GM23338 (cell line): ENCODE measurements at regions not wholly inside any gene's neighbourhood (a gene's known extent, or its start where the extent isn't known, plus 50 kb on each side); places are given as distances from the start of the nearest gene placed in this dataset.

ENCODE experiments used
- ATAC-seq: fragments of 200-7000 bp; cut with Tn5 transposase; 3 replicates; pipeline ENCODE4 v1.9.1; 2020
- DNase-seq: peaks from one replicate; pipeline ENCODE4 v3.0.0-alpha.2; 2015; ENCODE audit warnings: low spot score
- H2AFZ ChIP-seq: fragments of 200-600 bp; sonication (generic); 2 replicates; pipeline ENCODE4 v1.8.0; 2016; ENCODE audit warnings: antibody characterized with exemption, mild to moderate bottlenecking, moderate library complexity
- H3F3A ChIP-seq: fragments of 200-600 bp; sonication (generic); replicated peaks from 2 replicates; pipeline ENCODE4 v1.8.0; 2017; ENCODE audit warnings: antibody characterized with exemption, mixed run types, low read depth
- H3K27ac ChIP-seq: fragments of 200-600 bp; sonication (generic); 2 replicates; pipeline ENCODE4 v1.6.1; 2016; ENCODE audit warnings: low read depth
- H3K27me3 ChIP-seq: fragments of 200-600 bp; sonication (generic); 2 replicates; pipeline ENCODE4 v1.8.0; 2016; ENCODE audit warnings: mild to moderate bottlenecking, mixed run types, moderate library complexity; ENCODE audit not compliant: insufficient read depth
- H3K36me3 ChIP-seq: fragments of 200-600 bp; sonication (generic); 2 replicates; pipeline ENCODE4 v1.8.0; 2016; ENCODE audit warnings: mild to moderate bottlenecking; ENCODE audit not compliant: insufficient read depth
- H3K4me1 ChIP-seq: fragments of 200-600 bp; sonication (generic); 2 replicates; pipeline ENCODE4 v1.8.0; 2016; ENCODE audit warnings: mild to moderate bottlenecking, moderate library complexity; ENCODE audit not compliant: insufficient read depth
- H3K4me2 ChIP-seq: fragments of 200-600 bp; sonication (generic); 2 replicates; pipeline ENCODE4 v1.7.1; 2017; ENCODE audit warnings: mixed run types
- H3K4me3 ChIP-seq: fragments of 200-600 bp; sonication (generic); 2 replicates; pipeline ENCODE4 v1.6.1; 2016; ENCODE audit warnings: mixed run types
- H3K79me2 ChIP-seq: fragments of 200-600 bp; sonication (generic); replicated peaks from 2 replicates; pipeline ENCODE4 v1.8.0; 2017; ENCODE audit warnings: mild to moderate bottlenecking; ENCODE audit not compliant: insufficient read depth
- H3K9me2 ChIP-seq: fragments of 200-600 bp; sonication (generic); 2 replicates; pipeline ENCODE4 v1.8.0; 2017; ENCODE audit not compliant: insufficient read depth
- H4K20me1 ChIP-seq: fragments of 200-600 bp; sonication (generic); replicated peaks from 2 replicates; pipeline ENCODE4 v1.8.0; 2017; ENCODE audit warnings: mild to moderate bottlenecking; ENCODE audit not compliant: insufficient read depth
- H3K27ac Mint-ChIP-seq: 2 replicates; pipeline ENCODE4 v1.8.0; 2020; ENCODE audit warnings: inconsistent platforms, mild to moderate bottlenecking, moderate library complexity, mixed read lengths
- H3K27me3 Mint-ChIP-seq: 3 replicates; pipeline ENCODE4 v1.8.0; 2022; ENCODE audit warnings: low read depth, mild to moderate bottlenecking, moderate library complexity, mixed read lengths, inconsistent platforms; ENCODE audit not compliant: insufficient read depth, poor library complexity
- H3K36me3 Mint-ChIP-seq: 3 replicates; pipeline ENCODE4 v1.8.0; 2021; ENCODE audit warnings: low read depth, mild to moderate bottlenecking, inconsistent platforms, moderate library complexity, mixed read lengths
- H3K4me1 Mint-ChIP-seq: 3 replicates; pipeline ENCODE4 v1.8.0; 2020; ENCODE audit warnings: mild to moderate bottlenecking, inconsistent platforms, mixed read lengths
- H3K4me3 Mint-ChIP-seq: 3 replicates; pipeline ENCODE4 v1.8.0; 2021; ENCODE audit warnings: moderate library complexity, mild to moderate bottlenecking, inconsistent platforms, mixed read lengths
- H3K9me3 Mint-ChIP-seq: 3 replicates; pipeline ENCODE4 v1.8.0; 2020; ENCODE audit warnings: moderate library complexity, mild to moderate bottlenecking, inconsistent platforms, mixed read lengths
- CREB1 ChIP-seq: fragments of 250-450 bp; sonication (Bioruptor Pico); IDR thresholded peaks from 2 replicates; pipeline ENCODE4 v1.5.0; 2020; ENCODE audit warnings: low read depth, mild to moderate bottlenecking, moderate library complexity
- CTCF ChIP-seq, 2 experiments: fragments of 200-600 bp in 1 of 2; sonication (generic) in 1 of 2; conservative IDR thresholded peaks; 2 replicates each; pipeline versions ENCODE4 v1.5.1 to v1.6.1; 2016 to 2017; ENCODE audit warnings: antibody characterized with exemption in 2 of 2, low read depth in 2 of 2, mild to moderate bottlenecking in 2 of 2, moderate library complexity in 1 of 2
- ETS1 ChIP-seq: IDR thresholded peaks from 2 replicates; pipeline ENCODE4 v1.6.1; 2016; ENCODE audit warnings: antibody characterized with exemption
- EZH2 ChIP-seq: fragments of 200-600 bp; sonication (generic); IDR thresholded peaks from one replicate; pipeline ENCODE4 v1.8.0; 2017; ENCODE audit warnings: antibody characterized with exemption, mild to moderate bottlenecking, low read depth; ENCODE audit not compliant: unreplicated experiment
- EZH2phosphoT487 ChIP-seq: fragments of 200-600 bp; sonication (generic); IDR thresholded peaks from one replicate; pipeline ENCODE4 v1.8.1; 2018; ENCODE audit warnings: antibody characterized with exemption; ENCODE audit not compliant: unreplicated experiment
- JUNB ChIP-seq: IDR thresholded peaks from one replicate; pipeline ENCODE4 v1.6.1; 2016; ENCODE audit warnings: antibody characterized with exemption; ENCODE audit not compliant: unreplicated experiment
- NANOG ChIP-seq: IDR thresholded peaks from 2 replicates; pipeline ENCODE4 v1.6.1; 2016; ENCODE audit warnings: antibody characterized with exemption, borderline replicate concordance
- POLR2AphosphoS5 ChIP-seq: IDR thresholded peaks from 2 replicates; pipeline ENCODE4 v1.6.1; 2016; ENCODE audit warnings: antibody characterized with exemption, low read depth
- REST ChIP-seq: IDR thresholded peaks from one replicate; pipeline ENCODE4 v1.6.1; 2018; ENCODE audit warnings: antibody characterized with exemption; ENCODE audit not compliant: unreplicated experiment
- STAT1 ChIP-seq: IDR thresholded peaks from one replicate; pipeline ENCODE4 v1.6.1; 2016; ENCODE audit warnings: antibody characterized with exemption; ENCODE audit not compliant: unreplicated experiment
- ZNF114 ChIP-seq: fragments of 250-450 bp; sonication (Bioruptor Pico); IDR thresholded peaks from 2 replicates; pipeline ENCODE4 v1.5.0; 2020; ENCODE audit warnings: mild to moderate bottlenecking, moderate library complexity
- ZNF331 ChIP-seq: fragments of 250-450 bp; sonication (Bioruptor Pico); IDR thresholded peaks from 2 replicates; pipeline ENCODE4 v1.5.0; 2020; ENCODE audit warnings: low read depth, mild to moderate bottlenecking, moderate library complexity
- TF ChIP-seq, protein P1 (sequence below): fragments of 250-450 bp; sonication (Bioruptor Pico); IDR thresholded peaks from 2 replicates; pipeline ENCODE4 v1.5.0; 2020; ENCODE audit warnings: mild to moderate bottlenecking, moderate library complexity

DNA sequence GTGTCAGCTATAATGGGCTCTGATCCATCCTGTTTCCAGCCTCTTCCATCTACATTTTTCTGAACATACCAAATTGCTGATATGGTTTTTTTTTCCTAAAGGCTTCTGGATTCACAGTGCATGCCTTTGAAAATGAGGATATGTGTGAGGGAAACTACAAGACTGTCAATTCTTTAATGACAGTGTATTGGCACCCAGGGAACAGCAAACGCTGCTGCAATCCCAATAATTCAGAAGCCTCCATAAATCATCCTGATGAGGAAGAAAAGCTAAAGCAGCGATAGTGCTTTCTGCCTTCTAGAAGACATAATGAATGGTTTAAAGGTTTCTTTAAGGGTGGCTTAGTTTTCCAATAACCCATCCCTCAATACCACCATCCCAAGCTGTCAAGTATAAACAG, 304.5 kb upstream of the PKDCC start:
- no peaks in the 10 kb centered on the region for H3K9me2 ChIP-seq
- H3K4me2 ChIP-seq, result no peak overlapping the region
- Mint-ChIP-seq H3K9me3 (peaks cover 20% of the 10 kb centered on the region), H3K27ac (no peak overlapping the region), H3K36me3 (peaks cover 7% of the 10 kb centered on the region; the same call in 2 of the 3 replicates), H3K4me1 (no peaks in the 10 kb centered on the region), H3K4me3 (no peak overlapping the region), H3K27me3 (peaks cover 2% of the 10 kb centered on the region)
- no peaks in the 10 kb centered on the region for H4K20me1 ChIP-seq
- ATAC-seq, result no peak
- no peak overlapping the region for H3K27ac ChIP-seq
- H3K79me2 ChIP-seq, result no peaks in the 10 kb centered on the region
- no peak for DNase-seq
- H3F3A ChIP-seq, result no peaks in the 10 kb centered on the region
- H2AFZ ChIP-seq, result no peak overlapping the region
- no peaks in the 10 kb centered on the region for H3K27me3 ChIP-seq
- TF ChIP-seq, protein P1, sequence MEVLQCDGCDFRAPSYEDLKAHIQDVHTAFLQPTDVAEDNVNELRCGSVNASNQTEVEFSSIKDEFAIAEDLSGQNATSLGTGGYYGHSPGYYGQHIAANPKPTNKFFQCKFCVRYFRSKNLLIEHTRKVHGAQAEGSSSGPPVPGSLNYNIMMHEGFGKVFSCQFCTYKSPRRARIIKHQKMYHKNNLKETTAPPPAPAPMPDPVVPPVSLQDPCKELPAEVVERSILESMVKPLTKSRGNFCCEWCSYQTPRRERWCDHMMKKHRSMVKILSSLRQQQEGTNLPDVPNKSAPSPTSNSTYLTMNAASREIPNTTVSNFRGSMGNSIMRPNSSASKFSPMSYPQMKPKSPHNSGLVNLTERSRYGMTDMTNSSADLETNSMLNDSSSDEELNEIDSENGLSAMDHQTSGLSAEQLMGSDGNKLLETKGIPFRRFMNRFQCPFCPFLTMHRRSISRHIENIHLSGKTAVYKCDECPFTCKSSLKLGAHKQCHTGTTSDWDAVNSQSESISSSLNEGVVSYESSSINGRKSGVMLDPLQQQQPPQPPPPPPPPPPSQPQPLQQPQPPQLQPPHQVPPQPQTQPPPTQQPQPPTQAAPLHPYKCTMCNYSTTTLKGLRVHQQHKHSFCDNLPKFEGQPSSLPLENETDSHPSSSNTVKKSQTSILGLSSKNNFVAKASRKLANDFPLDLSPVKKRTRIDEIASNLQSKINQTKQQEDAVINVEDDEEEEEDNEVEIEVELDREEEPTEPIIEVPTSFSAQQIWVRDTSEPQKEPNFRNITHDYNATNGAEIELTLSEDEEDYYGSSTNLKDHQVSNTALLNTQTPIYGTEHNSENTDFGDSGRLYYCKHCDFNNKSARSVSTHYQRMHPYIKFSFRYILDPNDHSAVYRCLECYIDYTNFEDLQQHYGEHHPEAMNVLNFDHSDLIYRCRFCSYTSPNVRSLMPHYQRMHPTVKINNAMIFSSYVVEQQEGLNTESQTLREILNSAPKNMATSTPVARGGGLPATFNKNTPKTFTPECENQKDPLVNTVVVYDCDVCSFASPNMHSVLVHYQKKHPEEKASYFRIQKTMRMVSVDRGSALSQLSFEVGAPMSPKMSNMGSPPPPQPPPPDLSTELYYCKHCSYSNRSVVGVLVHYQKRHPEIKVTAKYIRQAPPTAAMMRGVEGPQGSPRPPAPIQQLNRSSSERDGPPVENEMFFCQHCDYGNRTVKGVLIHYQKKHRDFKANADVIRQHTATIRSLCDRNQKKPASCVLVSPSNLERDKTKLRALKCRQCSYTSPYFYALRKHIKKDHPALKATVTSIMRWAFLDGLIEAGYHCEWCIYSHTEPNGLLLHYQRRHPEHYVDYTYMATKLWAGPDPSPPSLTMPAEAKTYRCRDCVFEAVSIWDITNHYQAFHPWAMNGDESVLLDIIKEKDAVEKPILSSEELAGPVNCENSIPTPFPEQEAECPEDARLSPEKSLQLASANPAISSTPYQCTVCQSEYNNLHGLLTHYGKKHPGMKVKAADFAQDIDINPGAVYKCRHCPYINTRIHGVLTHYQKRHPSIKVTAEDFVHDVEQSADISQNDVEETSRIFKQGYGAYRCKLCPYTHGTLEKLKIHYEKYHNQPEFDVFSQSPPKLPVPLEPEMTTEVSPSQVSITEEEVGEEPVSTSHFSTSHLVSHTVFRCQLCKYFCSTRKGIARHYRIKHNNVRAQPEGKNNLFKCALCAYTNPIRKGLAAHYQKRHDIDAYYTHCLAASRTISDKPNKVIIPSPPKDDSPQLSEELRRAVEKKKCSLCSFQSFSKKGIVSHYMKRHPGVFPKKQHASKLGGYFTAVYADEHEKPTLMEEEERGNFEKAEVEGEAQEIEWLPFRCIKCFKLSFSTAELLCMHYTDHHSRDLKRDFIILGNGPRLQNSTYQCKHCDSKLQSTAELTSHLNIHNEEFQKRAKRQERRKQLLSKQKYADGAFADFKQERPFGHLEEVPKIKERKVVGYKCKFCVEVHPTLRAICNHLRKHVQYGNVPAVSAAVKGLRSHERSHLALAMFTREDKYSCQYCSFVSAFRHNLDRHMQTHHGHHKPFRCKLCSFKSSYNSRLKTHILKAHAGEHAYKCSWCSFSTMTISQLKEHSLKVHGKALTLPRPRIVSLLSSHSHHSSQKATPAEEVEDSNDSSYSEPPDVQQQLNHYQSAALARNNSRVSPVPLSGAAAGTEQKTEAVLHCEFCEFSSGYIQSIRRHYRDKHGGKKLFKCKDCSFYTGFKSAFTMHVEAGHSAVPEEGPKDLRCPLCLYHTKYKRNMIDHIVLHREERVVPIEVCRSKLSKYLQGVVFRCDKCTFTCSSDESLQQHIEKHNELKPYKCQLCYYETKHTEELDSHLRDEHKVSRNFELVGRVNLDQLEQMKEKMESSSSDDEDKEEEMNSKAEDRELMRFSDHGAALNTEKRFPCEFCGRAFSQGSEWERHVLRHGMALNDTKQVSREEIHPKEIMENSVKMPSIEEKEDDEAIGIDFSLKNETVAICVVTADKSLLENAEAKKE (CRISPR knock-in tag), result no peak
- TF ChIP-seq ETS1, result no peak
- no peak for TF ChIP-seq ZNF114 (CRISPR knock-in tag)
- TF ChIP-seq POLR2AphosphoS5, result no peak
- TF ChIP-seq REST, result no peak
- TF ChIP-seq CTCF (conservative IDR thresholded peaks at IDR 0.05; ENCODE audit: low read depth in 2 of 2), result no peak
- TF ChIP-seq STAT1, result no peak
- TF ChIP-seq EZH2, result no peak
- TF ChIP-seq EZH2phosphoT487, result no peak
- no peak for TF ChIP-seq CREB1
- no peak for TF ChIP-seq NANOG
- no peak for TF ChIP-seq ZNF331 (CRISPR knock-in tag)
- TF ChIP-seq JUNB, result no peak
- no peak overlapping the region for H3K4me3 ChIP-seq
- no peaks in the 10 kb centered on the region for H3K4me1 ChIP-seq
- 0 out of 2 replicates have a peak, but pooled peaks cover 6% of the 10 kb centered on the region for H3K36me3 ChIP-seq
